GDM1 (cell line): ENCODE measurements at regions not wholly inside any gene's neighbourhood (a gene's known extent, or its start where the extent isn't known, plus 50 kb on each side); places are given as distances from the start of the nearest gene placed in this dataset.
"Not testable (repeated sequence)": the region's sequence is repeated elsewhere in the genome, so short reads cannot be mapped to it uniquely, and the experiment has no call there.

Source experiments
- DNase-seq: peaks from one replicate; lab custom pipeline; 2025; lab: John Stamatoyannopoulos, UW

- DNase-seq, result no peak
These were observed 1469.5 kb upstream of the CELF2 start for GRCh38 chr10:9547936-9548904.

GRCh38 chr10:9550810-9551209, 1466.9 kb upstream of the CELF2 start:
- no peak for DNase-seq

DNA sequence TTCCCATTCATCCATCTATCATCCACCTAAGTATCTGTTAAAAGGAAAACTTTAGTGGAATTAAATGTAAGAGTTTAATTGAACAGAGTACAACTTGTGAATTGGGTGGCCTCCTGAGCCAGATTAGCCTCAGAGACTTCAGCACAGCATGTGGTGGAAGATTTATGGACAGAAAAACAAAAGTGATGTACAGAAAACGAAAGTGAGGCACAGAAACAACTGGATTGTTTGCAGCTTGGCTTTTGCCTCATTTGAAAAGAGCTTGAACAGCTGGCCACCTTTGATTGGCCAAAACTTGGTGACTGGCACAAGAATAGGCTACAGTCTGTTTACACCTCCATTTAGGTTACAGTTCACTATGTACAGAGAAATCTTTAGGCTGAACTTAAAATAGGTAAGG, 1463.4 kb upstream of the CELF2 start:
- DNase-seq, result no peak

DNA sequence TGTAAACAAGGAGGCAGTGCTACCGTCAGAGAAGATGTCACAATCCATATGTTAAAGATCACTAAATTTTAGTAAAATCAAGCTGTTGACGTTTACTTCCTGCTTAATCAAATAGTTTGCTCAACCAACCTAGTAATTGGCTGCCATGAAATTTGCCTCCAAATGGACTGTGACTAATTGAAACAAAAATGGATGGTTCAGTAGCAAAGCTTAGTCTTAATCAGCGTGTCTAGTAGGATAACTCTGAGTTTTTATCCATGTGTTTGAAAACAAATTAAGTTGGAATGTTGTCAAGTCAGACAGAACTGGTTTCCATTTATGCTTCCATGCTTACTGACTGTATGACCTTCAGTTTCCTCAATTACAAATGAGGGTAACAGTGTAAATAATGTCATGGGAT, 1456.7 kb upstream of the CELF2 start:
- no peak for DNase-seq

DNA sequence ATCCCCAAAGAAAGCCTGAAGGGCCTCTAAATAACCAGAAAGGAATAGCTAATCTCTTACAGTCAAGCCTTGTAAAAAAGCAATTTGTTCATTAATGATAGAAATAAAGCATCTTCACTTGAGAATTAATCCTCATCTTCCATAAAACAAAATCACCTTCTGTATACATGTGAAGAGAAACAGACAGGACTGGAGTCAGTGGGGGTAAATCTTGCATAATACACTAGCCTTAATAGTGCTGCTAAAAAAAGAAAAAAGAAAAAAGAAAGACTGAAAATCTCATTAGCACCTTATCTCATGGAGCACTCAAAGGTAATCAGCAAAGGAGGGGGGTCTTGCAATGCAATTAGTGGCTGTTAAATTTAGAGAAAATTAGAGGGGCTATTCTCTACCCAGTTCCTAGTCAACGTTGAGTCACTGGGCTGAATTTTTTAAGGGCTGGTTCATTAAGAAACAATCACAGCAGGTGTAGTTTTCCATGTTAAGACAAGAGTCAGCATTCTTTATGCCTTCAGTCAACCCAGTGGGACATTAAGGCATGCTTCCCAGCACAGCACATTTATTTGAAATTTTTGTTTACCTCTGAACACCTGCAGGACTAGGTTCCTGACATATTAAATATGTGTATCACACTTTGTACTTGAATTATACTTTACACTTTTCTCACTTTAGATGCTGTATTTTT, 1455.7 kb upstream of the CELF2 start:
- DNase-seq, result no peak

GRCh38 chr10:9577746-9578145, 1439.9 kb upstream of the CELF2 start:
- no peak for DNase-seq

- no peak for DNase-seq
These were observed 1438.5 kb upstream of the CELF2 start for GRCh38 chr10:9579110-9579705.

GRCh38 chr10:9582803-9583202, 1434.9 kb upstream of the CELF2 start:
- DNase-seq, result not testable (repeated sequence)

DNA sequence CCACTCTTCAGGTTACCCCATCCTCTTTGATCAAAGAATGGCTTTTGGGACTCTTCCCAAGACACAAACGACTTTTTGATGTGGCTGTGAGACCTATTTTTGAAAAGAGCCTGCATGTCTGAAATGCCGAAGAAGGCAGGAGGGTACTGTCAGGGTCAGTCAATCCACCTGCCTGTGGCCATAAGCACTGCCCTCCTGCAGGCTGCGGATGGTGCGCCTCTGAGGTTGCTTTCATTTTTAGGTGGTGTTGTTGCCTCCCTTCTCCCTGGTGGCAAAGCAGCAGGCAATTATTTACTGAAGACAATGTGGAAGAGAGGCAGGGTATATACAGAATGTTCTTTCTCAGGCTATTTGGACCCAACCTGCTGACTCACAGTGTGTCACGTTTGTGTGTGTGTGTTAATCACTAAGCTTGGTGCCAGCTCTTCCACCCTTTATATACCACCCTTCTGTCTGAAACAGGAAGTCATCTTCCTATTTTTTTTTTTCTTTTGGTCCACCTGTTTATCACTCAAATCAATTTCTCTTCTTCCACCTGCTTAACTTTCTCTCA, 1421.2 kb upstream of the CELF2 start:
- no peak for DNase-seq

GRCh38 chr10:9602998-9603397, 1414.7 kb upstream of the CELF2 start:
- DNase-seq, result no peak

DNA sequence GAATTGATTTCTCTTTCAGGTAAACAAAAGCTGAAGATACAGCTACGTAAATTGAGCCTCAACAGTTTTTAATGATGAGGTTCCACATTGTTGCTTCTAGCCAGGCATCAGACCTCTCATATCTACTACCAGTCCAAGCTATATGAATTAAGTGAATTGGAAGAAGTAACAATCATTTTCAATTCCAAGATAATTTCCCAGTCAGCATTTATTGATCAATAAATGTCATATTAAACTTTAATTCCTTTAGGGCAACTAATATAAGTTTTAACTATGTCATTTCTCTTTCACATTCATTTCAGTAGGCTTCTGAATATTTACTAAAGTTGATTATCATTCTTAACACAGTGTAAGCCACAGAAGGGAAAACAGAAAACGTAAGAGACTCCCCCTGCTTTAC, 1413.7 kb upstream of the CELF2 start:
- no peak for DNase-seq

DNA sequence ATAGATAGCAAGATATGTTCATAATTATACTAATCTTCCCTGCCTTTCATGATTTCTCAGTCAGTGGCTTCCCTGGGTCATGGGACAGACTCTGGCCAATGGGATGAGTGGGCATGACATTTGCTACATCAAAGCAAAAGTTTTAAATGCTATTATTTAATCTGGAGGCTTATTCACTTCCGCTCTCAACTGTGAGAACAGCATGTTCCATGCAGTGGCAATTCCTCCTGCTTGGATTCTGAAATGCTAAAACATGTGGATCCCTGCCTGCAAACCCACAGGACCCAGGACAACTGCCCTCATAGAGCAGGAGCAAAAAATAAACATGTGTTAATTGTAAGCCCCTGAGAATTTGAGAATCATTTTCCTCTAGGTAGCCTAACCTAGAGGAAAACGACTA, 1412.4 kb upstream of the CELF2 start:
- no peak for DNase-seq

DNA sequence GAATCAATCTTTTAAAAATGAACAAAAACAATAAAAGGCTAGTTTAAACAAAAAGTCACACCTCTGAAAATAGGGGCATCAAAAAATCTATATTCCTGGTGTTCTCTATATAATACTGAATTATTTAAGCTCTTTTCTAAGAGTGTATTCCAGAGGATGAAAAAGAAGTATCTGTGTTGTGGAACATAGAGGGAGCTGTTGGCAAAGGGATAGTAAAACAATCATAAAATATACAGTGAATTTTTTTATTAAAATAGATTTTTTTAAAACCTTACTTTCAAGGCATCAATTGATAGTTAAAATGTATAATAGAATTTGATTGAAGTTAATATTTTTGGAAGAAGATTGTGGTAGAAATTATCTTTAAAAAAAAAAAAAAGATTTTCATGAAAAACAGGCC, 1409.1 kb upstream of the CELF2 start:
- DNase-seq, result no peak

DNA sequence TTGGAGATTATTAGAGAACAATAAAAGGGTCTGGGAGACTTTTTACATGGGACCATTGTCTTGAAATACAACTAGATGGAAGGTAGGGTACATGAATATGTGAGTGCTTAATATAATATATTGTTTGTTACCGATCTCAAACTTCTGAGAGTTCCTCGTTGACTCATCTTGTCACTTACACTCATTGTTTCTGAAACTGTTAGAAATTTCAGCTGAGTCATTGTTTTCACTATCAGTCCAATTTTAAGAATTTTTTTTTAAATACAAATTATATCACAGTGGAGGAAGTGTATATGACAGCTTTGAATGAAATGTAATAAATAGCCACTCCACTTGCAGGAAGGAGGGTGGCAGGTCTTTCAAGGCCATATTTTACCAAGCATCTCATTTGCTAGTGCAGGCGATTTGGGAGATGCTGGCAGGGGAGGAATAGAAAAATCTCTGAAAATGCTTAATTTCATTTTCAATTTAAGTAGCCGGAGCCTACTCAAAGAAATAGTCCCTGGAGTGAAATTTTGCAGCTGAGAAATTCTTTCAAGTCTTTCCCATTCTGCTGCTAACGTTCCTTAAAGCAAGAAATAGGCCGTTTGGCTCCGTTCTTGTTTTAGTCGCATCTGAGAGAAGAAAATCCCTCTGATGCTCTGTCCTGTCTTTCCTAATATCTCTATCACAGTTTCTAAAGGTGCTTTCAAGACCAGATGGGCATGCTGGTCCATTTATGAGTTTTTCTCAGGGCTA, 1404.2 kb upstream of the CELF2 start:
- DNase-seq, result no peak

DNA sequence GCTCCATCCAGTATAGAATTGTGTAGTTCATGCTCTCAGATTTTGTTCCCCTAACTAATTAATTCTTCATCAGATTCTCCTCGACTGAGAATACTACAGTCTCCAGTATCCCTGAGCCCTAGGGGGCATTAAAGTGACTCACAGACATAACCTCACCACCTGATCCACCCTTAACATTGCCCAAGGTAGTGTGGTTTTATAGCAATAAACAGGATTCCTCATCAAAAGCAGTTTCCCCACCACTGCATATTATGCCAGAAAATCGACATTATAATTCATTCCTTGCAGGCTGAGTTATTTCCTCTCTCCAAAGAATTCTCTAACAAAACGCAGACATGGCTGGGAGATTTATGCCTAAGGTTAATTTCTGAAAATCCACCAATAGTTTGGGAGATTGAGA, 1402.5 kb upstream of the CELF2 start:
- no peak for DNase-seq

GRCh38 chr10:9621216-9621615, 1396.5 kb upstream of the CELF2 start:
- DNase-seq, result no peak

DNA sequence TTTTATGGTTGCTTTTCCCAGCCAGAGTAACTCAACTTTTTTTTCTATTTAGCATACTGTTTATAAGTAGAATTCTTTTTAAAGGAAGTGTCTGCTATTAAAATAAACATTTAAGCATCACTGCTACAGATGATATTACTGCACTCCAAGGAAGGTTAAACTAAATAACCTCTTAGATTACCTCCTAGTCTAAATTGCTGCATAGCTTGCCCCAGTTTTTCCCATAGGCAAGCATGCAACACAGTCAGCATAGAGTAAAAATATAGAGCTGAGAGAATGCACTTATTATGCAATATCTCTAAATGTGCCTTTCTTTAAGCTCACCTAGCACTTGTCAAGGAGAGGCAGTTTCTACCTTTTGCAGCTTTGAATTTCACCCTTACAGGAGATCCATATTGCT, 1392.4 kb upstream of the CELF2 start:
- DNase-seq, result no peak

- DNase-seq, result no peak
These were observed 1383.2 kb upstream of the CELF2 start for GRCh38 chr10:9634466-9634865.

DNA sequence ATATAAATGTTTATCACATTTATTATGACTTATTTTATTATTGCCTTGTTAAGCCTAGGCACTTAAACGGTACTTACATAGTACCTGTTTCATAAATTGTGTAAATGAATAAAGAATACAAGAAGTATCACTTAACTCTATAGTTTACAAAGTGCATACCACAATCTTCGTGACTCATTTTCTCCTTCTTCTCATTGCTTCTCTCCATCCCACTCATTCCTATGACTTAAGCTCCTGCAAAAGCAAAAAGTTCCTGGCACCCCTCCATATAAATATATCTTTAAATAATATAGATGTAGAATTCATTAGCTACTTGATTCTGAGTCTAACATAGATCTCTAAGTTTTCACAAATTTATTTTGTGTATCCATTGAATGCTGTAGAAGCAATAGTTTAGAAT, 1382.0 kb upstream of the CELF2 start:
- DNase-seq, result no peak

DNA sequence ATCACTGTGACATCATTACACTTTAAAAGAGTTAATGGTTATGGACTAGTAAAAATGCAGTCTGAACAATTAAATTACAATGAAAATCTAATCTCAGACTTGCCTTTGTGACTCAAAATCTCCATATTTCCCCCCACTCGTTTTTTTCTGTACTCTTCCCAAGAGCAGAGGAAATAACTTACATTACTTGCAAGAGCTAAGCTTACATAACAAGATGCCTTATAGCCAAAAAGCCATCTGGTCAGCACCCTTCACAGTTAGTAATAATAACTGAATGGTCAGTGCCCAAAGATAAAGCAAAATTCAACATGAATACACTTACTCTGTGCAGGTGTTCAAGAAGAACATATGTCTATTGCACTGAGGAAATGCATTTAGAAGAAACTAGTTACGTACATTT, 1381.5 kb upstream of the CELF2 start:
- DNase-seq, result no peak

DNA sequence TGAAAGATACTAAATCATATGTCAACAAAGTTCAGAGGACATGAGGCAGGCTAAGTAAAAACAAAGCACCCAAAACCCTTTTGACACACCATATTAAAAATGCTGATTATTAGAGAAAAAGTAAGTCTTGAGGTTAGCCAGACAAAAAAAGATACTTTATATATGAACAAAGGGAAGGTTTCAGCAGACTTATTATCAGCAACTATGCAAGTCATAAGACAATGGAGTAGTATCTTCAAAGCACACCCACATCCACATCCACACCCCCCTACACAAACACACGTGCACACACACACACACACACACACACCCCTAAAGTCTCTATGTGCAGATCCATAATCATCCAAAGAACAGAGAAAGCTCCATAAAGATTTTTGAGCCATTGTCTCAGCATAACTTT, 1373.9 kb upstream of the CELF2 start:
- DNase-seq, result no peak

GRCh38 chr10:9645404-9645803, 1372.3 kb upstream of the CELF2 start:
- DNase-seq, result no peak
